Upper lobe of left lung (tissue), 4 donors: ENCODE measurements at regions not wholly inside any gene's neighbourhood (a gene's known extent, or its start where the extent isn't known, plus 50 kb on each side); places are given as distances from the start of the nearest gene placed in this dataset.

Experiments
- CTCF ChIP-seq, 6 experiments: fragments of 450-650 bp in 4 of 6; fragments of 200-600 bp in 2 of 6; sonication (generic) in 2 of 6; IDR thresholded peaks; one replicate each; pipeline ENCODE4 v1.5.1; 2016 to 2019; ENCODE audit warnings: antibody characterized with exemption in 6 of 6
- POLR2A ChIP-seq, 4 donors: fragments of 450-650 bp; IDR thresholded peaks; one replicate each; pipeline ENCODE4 v1.5.1; 2016 to 2017; ENCODE audit warnings: antibody characterized with exemption in 4 of 4, mild to moderate bottlenecking in 2 of 4

GRCh38 chr20:10998476-10998875, 324.7 kb upstream of the JAG1 start:
- no peak for TF ChIP-seq CTCF (IDR thresholded peaks at IDR 0.05)
- no peak for TF ChIP-seq POLR2A (IDR thresholded peaks at IDR 0.05)
